SK-N-MC (cell line): ENCODE measurements at regions not wholly inside any gene's neighbourhood (a gene's known extent, or its start where the extent isn't known, plus 50 kb on each side); places are given as distances from the start of the nearest gene placed in this dataset.

Experiments used
- EZH2 ChIP-seq: fragments of 200-600 bp; sonication (generic); IDR thresholded peaks from one replicate; pipeline ENCODE4 v1.6.1; 2017; ENCODE audit warnings: antibody characterized with exemption
- FOXP2 ChIP-seq: optimal IDR thresholded peaks from 2 replicates; pipeline ENCODE3; 2011; ENCODE audit warnings: mild to moderate bottlenecking, moderate library complexity; ENCODE audit not compliant: insufficient read depth; ENCODE audit errors: extremely low read length, control extremely low read depth
- POLR2AphosphoS5 ChIP-seq: IDR thresholded peaks from 2 replicates; pipeline ENCODE4 v1.6.1; 2012; ENCODE audit warnings: mild to moderate bottlenecking, low read depth, low read length, borderline replicate concordance

- TF ChIP-seq POLR2AphosphoS5 (no peak), EZH2 (no peak), FOXP2 (no peak)
Observed at GRCh38 chr7:24432677-24433076, 140.6 kb upstream of the PALS2 start.
